Mesenchymal stem cell (in vitro differentiated cells and primary cell): ENCODE measurements at regions not wholly inside any gene's neighbourhood (a gene's known extent, or its start where the extent isn't known, plus 50 kb on each side); places are given as distances from the start of the nearest gene placed in this dataset.
"Not testable (repeated sequence)": the region's sequence is repeated elsewhere in the genome, so short reads cannot be mapped to it uniquely, and the experiment has no call there.

ENCODE experiments used
- DNase-seq: peaks from one replicate; pipeline ENCODE4 v3.0.0-alpha.2; 2013
- H2AFZ ChIP-seq: one replicate; pipeline ENCODE4 v1.6.1; 2013; ENCODE audit warnings: low read depth, mild to moderate bottlenecking, control low read depth, inconsistent platforms, low read length, moderate library complexity
- H2AK5ac ChIP-seq: 2 replicates; pipeline ENCODE4 v1.6.1; 2013; ENCODE audit warnings: low read length, moderate library complexity, mild to moderate bottlenecking, inconsistent platforms; ENCODE audit not compliant: severe bottlenecking
- H2BK120ac ChIP-seq: one replicate; pipeline ENCODE4 v1.6.1; 2013; ENCODE audit warnings: low read depth, mild to moderate bottlenecking, inconsistent platforms, low read length, moderate library complexity
- H2BK12ac ChIP-seq, 2 experiments: one replicate each; pipeline ENCODE4 v1.6.1; 2013; ENCODE audit warnings: inconsistent platforms in 2 of 2, low read length in 2 of 2, mild to moderate bottlenecking in 2 of 2, moderate library complexity in 2 of 2, control low read depth in 1 of 2
- H2BK15ac ChIP-seq: one replicate; pipeline ENCODE4 v1.6.1; 2013; ENCODE audit warnings: mild to moderate bottlenecking, low read depth, inconsistent platforms; ENCODE audit not compliant: poor library complexity, severe bottlenecking
- H2BK5ac ChIP-seq: 2 replicates; pipeline ENCODE4 v1.6.1; 2013; ENCODE audit warnings: low read depth, mild to moderate bottlenecking, low read length, control low read depth, inconsistent platforms; ENCODE audit not compliant: poor library complexity, severe bottlenecking
- H3K14ac ChIP-seq, 2 experiments: one replicate each; pipeline ENCODE4 v1.6.1; 2013; ENCODE audit warnings: inconsistent platforms in 2 of 2, low read length in 2 of 2, control low read depth in 1 of 2, mild to moderate bottlenecking in 1 of 2, moderate library complexity in 1 of 2
- H3K18ac ChIP-seq, 2 experiments: one replicate each; pipeline ENCODE4 v1.6.1; 2013; ENCODE audit warnings: inconsistent platforms in 2 of 2, low read length in 2 of 2, control low read depth in 1 of 2, low read depth in 1 of 2, mild to moderate bottlenecking in 1 of 2
- H3K23ac ChIP-seq, 2 experiments: one replicate each; pipeline ENCODE4 v1.6.1; 2013; ENCODE audit warnings: inconsistent platforms in 2 of 2, low read length in 2 of 2, mild to moderate bottlenecking in 2 of 2, moderate library complexity in 2 of 2, control low read depth in 1 of 2
- H3K27ac ChIP-seq: 2 replicates; pipeline ENCODE4 v1.5.1; 2013; ENCODE audit warnings: mild to moderate bottlenecking, moderate library complexity, low read length, control low read depth, inconsistent platforms; ENCODE audit not compliant: poor library complexity, severe bottlenecking
- H3K27me3 ChIP-seq, 2 experiments: 2 replicates each; pipeline versions ENCODE4 v1.6.1 to v1.7.0; 2013; ENCODE audit warnings: low read length in 2 of 2, mild to moderate bottlenecking in 2 of 2, moderate library complexity in 2 of 2, control low read depth in 1 of 2, inconsistent platforms in 1 of 2; ENCODE audit not compliant: control insufficient read depth in 1 of 2, insufficient read depth in 1 of 2
- H3K36me3 ChIP-seq, 2 experiments: 2 replicates each; pipeline versions ENCODE4 v1.6.1 to v1.7.0; 2013; ENCODE audit warnings: low read length in 2 of 2, control low read depth in 1 of 2, inconsistent platforms in 1 of 2, low read depth in 1 of 2, mild to moderate bottlenecking in 1 of 2; ENCODE audit not compliant: insufficient read depth in 2 of 2, control insufficient read depth in 1 of 2
- H3K4ac ChIP-seq, 2 experiments: one replicate each; pipeline ENCODE4 v1.6.1; 2013; ENCODE audit warnings: inconsistent platforms in 2 of 2, low read length in 2 of 2, mild to moderate bottlenecking in 2 of 2, moderate library complexity in 2 of 2, control low read depth in 1 of 2, low read depth in 1 of 2
- H3K4me1 ChIP-seq: 2 replicates; pipeline ENCODE4 v1.6.1; 2013; ENCODE audit warnings: low read depth, low read length, control low read depth; ENCODE audit not compliant: control insufficient read depth, insufficient read depth
- H3K4me2 ChIP-seq: 2 replicates; pipeline ENCODE4 v1.6.1; 2013; ENCODE audit warnings: low read length, mild to moderate bottlenecking, inconsistent platforms; ENCODE audit not compliant: poor library complexity, severe bottlenecking
- H3K4me3 ChIP-seq, 2 experiments: 2 replicates each; pipeline versions ENCODE4 v1.5.1 to v1.7.0; 2013; ENCODE audit warnings: low read length in 2 of 2, mild to moderate bottlenecking in 2 of 2, control low read depth in 1 of 2, low read depth in 1 of 2; ENCODE audit not compliant: insufficient read depth in 1 of 2
- H3K79me1 ChIP-seq: replicated peaks from 2 replicates; pipeline ENCODE4 v1.6.1; 2013; ENCODE audit warnings: mild to moderate bottlenecking, control low read depth, low read length, inconsistent platforms; ENCODE audit not compliant: poor library complexity, severe bottlenecking
- H3K9ac ChIP-seq: 2 replicates; pipeline ENCODE4 v1.7.0; 2013; ENCODE audit warnings: mild to moderate bottlenecking, low read length, moderate library complexity
- H3K9me3 ChIP-seq: 2 replicates; pipeline ENCODE4 v1.7.0; 2013; ENCODE audit warnings: mild to moderate bottlenecking, low read length; ENCODE audit not compliant: control insufficient read depth
- H4K8ac ChIP-seq: one replicate; pipeline ENCODE4 v1.6.1; 2013; ENCODE audit warnings: inconsistent platforms, mild to moderate bottlenecking, low read length, moderate library complexity
- H4K91ac ChIP-seq: one replicate; pipeline ENCODE4 v1.6.1; 2013; ENCODE audit warnings: mild to moderate bottlenecking, low read length, inconsistent platforms
- WGBS: methylation state at CpG from one replicate; pipeline ENCODE4 v1.1.7; 2013; ENCODE audit warnings: mixed read lengths; 5-methylcytosine and 5-hydroxymethylcytosine counted together

GRCh38 chr2:133647386-133647785, 79.1 kb upstream of the NCKAP5 start:
- H2BK5ac ChIP-seq, H3K23ac ChIP-seq, H3K36me3 ChIP-seq, DNase-seq, H2AFZ ChIP-seq, H2BK15ac ChIP-seq, H3K18ac ChIP-seq, H3K4me2 ChIP-seq, H4K8ac ChIP-seq, H3K79me1 ChIP-seq, H3K27ac ChIP-seq, H4K91ac ChIP-seq, H3K4me3 ChIP-seq, H3K14ac ChIP-seq, H3K27me3 ChIP-seq, H3K4ac ChIP-seq, H2AK5ac ChIP-seq, H3K4me1 ChIP-seq, H2BK12ac ChIP-seq, H3K9ac ChIP-seq, H2BK120ac ChIP-seq, H3K9me3 ChIP-seq: not testable (repeated sequence)
- 92% methylated on average over 1 of the region's 1 CpG for WGBS

GRCh38 chr2:133651861-133652260, 83.6 kb upstream of the NCKAP5 start:
- no peak overlapping the region for H2AFZ ChIP-seq
- H4K91ac ChIP-seq = no peak overlapping the region
- no peaks in the 10 kb centered on the region for H3K79me1 ChIP-seq
- H2BK12ac ChIP-seq = no peak overlapping the region
- DNase-seq = no peak
- H2AK5ac ChIP-seq = no peak overlapping the region
- no peaks in the 10 kb centered on the region for H3K27me3 ChIP-seq
- H3K27ac ChIP-seq = no peak overlapping the region
- no peak overlapping the region for H2BK120ac ChIP-seq
- no peak overlapping the region for H2BK5ac ChIP-seq
- no peak overlapping the region for H3K9ac ChIP-seq
- no peaks in the 10 kb centered on the region for H3K4me1 ChIP-seq
- no peak overlapping the region for H3K4ac ChIP-seq
- no peak overlapping the region for H3K14ac ChIP-seq
- H3K23ac ChIP-seq = no peak overlapping the region
- H2BK15ac ChIP-seq = no peak overlapping the region
- H3K4me3 ChIP-seq = peak overlapping the region in 1 of 2 experiments; percentile 42
- H3K36me3 ChIP-seq = no peaks in the 10 kb centered on the region
- H4K8ac ChIP-seq = no peak overlapping the region
- 80% methylated on average over 1 of the region's 2 CpGs for WGBS
- H3K9me3 ChIP-seq = no peaks in the 10 kb centered on the region
- H3K4me2 ChIP-seq = no peak overlapping the region
- H3K18ac ChIP-seq = no peak overlapping the region

- Histone ChIP-seq H3K9me3 (no peaks in the 10 kb centered on the region), H3K14ac (no peak overlapping the region), H3K36me3 (no peaks in the 10 kb centered on the region), H3K27me3 (no peaks in the 10 kb centered on the region), H2BK120ac (no peak overlapping the region), H2AFZ (no peak overlapping the region), H4K8ac (no peak overlapping the region), H3K4me1 (no peaks in the 10 kb centered on the region), H2BK5ac (no peak overlapping the region), H3K23ac (no peak overlapping the region), H3K9ac (no peak overlapping the region), H4K91ac (no peak overlapping the region), H3K79me1 (no peaks in the 10 kb centered on the region), H3K4ac (no peak overlapping the region), H3K18ac (no peak overlapping the region), H3K27ac (no peak overlapping the region), H3K4me2 (no peak overlapping the region), H2AK5ac (no peak overlapping the region), H2BK15ac (no peak overlapping the region), H3K4me3 (peak overlapping the region in 1 of 2 experiments; percentile 42), H2BK12ac (no peak overlapping the region)
- no peak for DNase-seq
- 89% methylated on average over 4 of the region's 4 CpGs for WGBS
These were observed 84.1 kb upstream of the NCKAP5 start for GRCh38 chr2:133652398-133652797.

- no peaks in the 10 kb centered on the region for H3K9me3 ChIP-seq
- H3K9ac ChIP-seq = no peak overlapping the region
- no peaks in the 10 kb centered on the region for H3K4me1 ChIP-seq
- no peak overlapping the region for H3K14ac ChIP-seq
- H3K79me1 ChIP-seq = no peaks in the 10 kb centered on the region
- H3K4me3 ChIP-seq = peak overlapping the region in 1 of 2 experiments; percentile 42
- H3K36me3 ChIP-seq = no peaks in the 10 kb centered on the region
- no peak overlapping the region for H4K91ac ChIP-seq
- H4K8ac ChIP-seq = no peak overlapping the region
- H2BK15ac ChIP-seq = no peak overlapping the region
- DNase-seq = no peak
- H3K27ac ChIP-seq = no peak overlapping the region
- no peak overlapping the region for H3K23ac ChIP-seq
- H2BK5ac ChIP-seq = no peak overlapping the region
- H3K18ac ChIP-seq = no peak overlapping the region
- no peak overlapping the region for H2BK120ac ChIP-seq
- H2AK5ac ChIP-seq = no peak overlapping the region
- H3K27me3 ChIP-seq = no peaks in the 10 kb centered on the region
- no peak overlapping the region for H3K4ac ChIP-seq
- no peak overlapping the region for H2BK12ac ChIP-seq
- no peak overlapping the region for H2AFZ ChIP-seq
- no peak overlapping the region for H3K4me2 ChIP-seq
These were observed 84.8 kb upstream of the NCKAP5 start for GRCh38 chr2:133653056-133653455.
